ENCODE measurements at regions not wholly inside any gene's neighbourhood (a gene's known extent, or its start where the extent isn't known, plus 50 kb on each side); places are given as distances from the start of the nearest gene placed in this dataset.

GRCh38 chr2:189287363-189287762, 107.8 kb upstream of the COL5A2 start:
- H3K27me3 ChIP-seq (ENCODE audit: insufficient read depth, low read length) = no peaks in the 10 kb centered on the region
- no peaks in the 10 kb centered on the region for H3K4me1 ChIP-seq (ENCODE audit: insufficient read depth, low read length, severe bottlenecking)
- H3K36me3 ChIP-seq (ENCODE audit: insufficient read depth, low read length) = no peaks in the 10 kb centered on the region
- H3K79me2 ChIP-seq (ENCODE audit: insufficient read depth, low read length) = no peaks in the 10 kb centered on the region
- no peak for TF ChIP-seq EZH2 (IDR thresholded peaks at IDR 0.05; ENCODE audit: borderline replicate concordance, low read length)
- TF ChIP-seq CTCF (IDR thresholded peaks at IDR 0.05; ENCODE audit: low read length) = no peak
- H3K9me3 ChIP-seq (ENCODE audit: low read length) = no peaks in the 10 kb centered on the region
- no peaks in the 10 kb centered on the region for H3K9me2 ChIP-seq (ENCODE audit: low read depth, low read length)
- no peaks in the 10 kb centered on the region for H3F3A ChIP-seq (ENCODE audit: insufficient read depth, low read length)
- H4K20me1 ChIP-seq (ENCODE audit: insufficient read depth, low read length) = no peaks in the 10 kb centered on the region
- H3K9ac ChIP-seq (ENCODE audit: low read length) = no peak overlapping the region
- no peak overlapping the region for H3K27ac ChIP-seq (ENCODE audit: low read depth, low read length, poor library complexity, severe bottlenecking)
- no peak overlapping the region for H3K4me2 ChIP-seq (ENCODE audit: low read length)
- H3K4me3 ChIP-seq (ENCODE audit: low read depth, low read length, poor library complexity, severe bottlenecking) = no peak overlapping the region
- H2AFZ ChIP-seq (ENCODE audit: low read length) = no peak overlapping the region

DNA sequence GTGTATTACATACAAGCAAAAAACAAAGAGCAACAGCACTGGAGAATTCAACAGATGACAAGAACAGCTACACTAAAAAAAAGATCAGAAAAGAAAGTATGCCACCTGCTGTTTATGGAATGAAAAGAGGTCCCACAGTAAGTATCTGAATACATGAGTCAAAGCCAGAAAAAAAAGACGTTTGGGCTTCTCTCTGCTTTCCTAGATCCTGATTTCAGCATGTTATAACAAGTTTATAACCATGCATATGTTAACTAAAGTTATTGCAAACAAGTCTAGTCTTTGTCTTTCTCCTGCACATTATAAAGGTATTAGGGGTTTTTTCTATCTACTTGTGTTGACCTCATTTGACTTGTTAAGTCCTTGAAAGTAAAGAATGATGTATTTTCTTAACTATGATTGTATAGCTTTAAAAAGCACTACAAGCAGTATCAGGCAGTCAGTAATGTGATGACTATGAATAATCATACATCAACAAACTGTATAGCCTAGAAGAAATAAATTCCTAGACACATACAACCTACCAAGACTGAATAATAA, 108.5 kb upstream of the COL5A2 start:
- H3K4me2 ChIP-seq (ENCODE audit: low read length) = no peak overlapping the region
- H3F3A ChIP-seq (ENCODE audit: insufficient read depth, low read length) = no peaks in the 10 kb centered on the region
- H3K9me3 ChIP-seq (ENCODE audit: low read length) = no peaks in the 10 kb centered on the region
- H3K27me3 ChIP-seq (ENCODE audit: insufficient read depth, low read length) = no peaks in the 10 kb centered on the region
- H3K4me1 ChIP-seq (ENCODE audit: insufficient read depth, low read length, severe bottlenecking) = no peaks in the 10 kb centered on the region
- H3K79me2 ChIP-seq (ENCODE audit: insufficient read depth, low read length) = no peaks in the 10 kb centered on the region
- no peak overlapping the region for H2AFZ ChIP-seq (ENCODE audit: low read length)
- no peaks in the 10 kb centered on the region for H4K20me1 ChIP-seq (ENCODE audit: insufficient read depth, low read length)
- no peaks in the 10 kb centered on the region for H3K9me2 ChIP-seq (ENCODE audit: low read depth, low read length)
- no peak overlapping the region for H3K27ac ChIP-seq (ENCODE audit: low read depth, low read length, poor library complexity, severe bottlenecking)
- H3K9ac ChIP-seq (ENCODE audit: low read length) = no peak overlapping the region
- H3K36me3 ChIP-seq (ENCODE audit: insufficient read depth, low read length) = no peaks in the 10 kb centered on the region
- no peak overlapping the region for H3K4me3 ChIP-seq (ENCODE audit: low read depth, low read length, poor library complexity, severe bottlenecking)
- peak; percentile 49; the same call in 1 of the 2 replicates for TF ChIP-seq CTCF (IDR thresholded peaks at IDR 0.05; ENCODE audit: low read length)
- no peak for TF ChIP-seq EZH2 (IDR thresholded peaks at IDR 0.05; ENCODE audit: borderline replicate concordance, low read length)

GRCh38 chr2:189291460-189291859, 111.9 kb upstream of the COL5A2 start:
- Histone ChIP-seq H3K9me2 (ENCODE audit: low read depth, low read length) (no peaks in the 10 kb centered on the region), H4K20me1 (ENCODE audit: insufficient read depth, low read length) (no peaks in the 10 kb centered on the region), H3K4me2 (ENCODE audit: low read length) (no peak overlapping the region), H3K36me3 (ENCODE audit: insufficient read depth, low read length) (no peaks in the 10 kb centered on the region), H3K79me2 (ENCODE audit: insufficient read depth, low read length) (no peaks in the 10 kb centered on the region), H2AFZ (ENCODE audit: low read length) (no peak overlapping the region), H3K4me3 (ENCODE audit: low read depth, low read length, poor library complexity, severe bottlenecking) (no peak overlapping the region), H3K4me1 (ENCODE audit: insufficient read depth, low read length, severe bottlenecking) (no peaks in the 10 kb centered on the region), H3K27ac (ENCODE audit: low read depth, low read length, poor library complexity, severe bottlenecking) (no peak overlapping the region), H3K9me3 (ENCODE audit: low read length) (no peaks in the 10 kb centered on the region), H3F3A (ENCODE audit: insufficient read depth, low read length) (no peaks in the 10 kb centered on the region), H3K27me3 (ENCODE audit: insufficient read depth, low read length) (no peaks in the 10 kb centered on the region), H3K9ac (ENCODE audit: low read length) (no peak overlapping the region)
- TF ChIP-seq CTCF (IDR thresholded peaks at IDR 0.05; ENCODE audit: low read length) (no peak), EZH2 (IDR thresholded peaks at IDR 0.05; ENCODE audit: borderline replicate concordance, low read length) (no peak)
